Hepatocyte (in vitro differentiated cells): ENCODE measurements at regions not wholly inside any gene's neighbourhood (a gene's known extent, or its start where the extent isn't known, plus 50 kb on each side); places are given as distances from the start of the nearest gene placed in this dataset.

Experiments used
- DNase-seq: peaks from one replicate; pipeline ENCODE4 v3.0.0-alpha.2; 2016; ENCODE audit warnings: low spot score
- H2AFZ ChIP-seq: fragments of 200-600 bp; sonication (generic); 2 replicates; pipeline ENCODE4 v1.6.0; 2016; ENCODE audit warnings: antibody characterized with exemption, mild to moderate bottlenecking
- H3K27ac ChIP-seq: fragments of 200-600 bp; sonication (generic); 2 replicates; pipeline ENCODE4 v1.5.1; 2016; ENCODE audit warnings: mild to moderate bottlenecking
- H3K27me3 ChIP-seq: fragments of 200-600 bp; sonication (generic); 2 replicates; pipeline ENCODE4 v1.6.1; 2016
- H3K36me3 ChIP-seq: fragments of 200-600 bp; sonication (generic); replicated peaks from 2 replicates; pipeline ENCODE4 v1.5.1; 2016; ENCODE audit warnings: low read depth; ENCODE audit not compliant: insufficient read depth
- H3K4me1 ChIP-seq: fragments of 200-600 bp; sonication (generic); 2 replicates; pipeline ENCODE4 v1.5.1; 2016; ENCODE audit warnings: mild to moderate bottlenecking, moderate library complexity; ENCODE audit not compliant: insufficient read depth
- H3K4me2 ChIP-seq: fragments of 200-600 bp; sonication (generic); 2 replicates; pipeline ENCODE4 v1.6.0; 2016
- H3K4me3 ChIP-seq: fragments of 200-600 bp; sonication (generic); 2 replicates; pipeline ENCODE4 v1.5.1; 2016; ENCODE audit warnings: mild to moderate bottlenecking
- H3K79me2 ChIP-seq: fragments of 200-600 bp; sonication (generic); 2 replicates; pipeline ENCODE4 v1.6.0; 2017; ENCODE audit warnings: mild to moderate bottlenecking
- H3K9me2 ChIP-seq: fragments of 200-600 bp; sonication (generic); replicated peaks from 2 replicates; pipeline ENCODE4 v1.6.0; 2017; ENCODE audit warnings: mild to moderate bottlenecking; ENCODE audit not compliant: insufficient read depth
- H3K9me3 ChIP-seq: fragments of 200-600 bp; sonication (generic); 2 replicates; pipeline ENCODE4 v1.5.1; 2016; ENCODE audit warnings: low read depth, mild to moderate bottlenecking
- H4K20me1 ChIP-seq: fragments of 200-600 bp; sonication (generic); 2 replicates; pipeline ENCODE4 v1.6.0; 2016; ENCODE audit warnings: mild to moderate bottlenecking; ENCODE audit not compliant: insufficient read depth, poor library complexity, severe bottlenecking
- CTCF ChIP-seq: fragments of 200-600 bp; sonication (generic); IDR thresholded peaks from 2 replicates; pipeline ENCODE4 v1.5.1; 2016; ENCODE audit warnings: antibody characterized with exemption, mild to moderate bottlenecking; ENCODE audit not compliant: poor library complexity
- EZH2 ChIP-seq: fragments of 200-600 bp; sonication (generic); IDR thresholded peaks from 2 replicates; pipeline ENCODE4 v1.6.1; 2016; ENCODE audit warnings: antibody characterized with exemption, mild to moderate bottlenecking, borderline replicate concordance
- EZH2phosphoT487 ChIP-seq: fragments of 200-600 bp; sonication (generic); IDR thresholded peaks from one replicate; pipeline ENCODE4 v1.6.1; 2018; ENCODE audit warnings: antibody characterized with exemption, mild to moderate bottlenecking, low read depth, moderate library complexity; ENCODE audit not compliant: unreplicated experiment, severe bottlenecking
- WGBS: methylation state at CpG from one replicate; pipeline ENCODE4 v1.1.6; 2016; ENCODE audit warnings: low lambda C conversion rate; ENCODE audit errors: missing lambda C conversion rate; 5-methylcytosine and 5-hydroxymethylcytosine counted together

- Histone ChIP-seq H3K4me3 (no peak overlapping the region), H3K27me3 (no peaks in the 10 kb centered on the region), H3K4me1 (peaks cover 5% of the 10 kb centered on the region), H3K4me2 (no peak overlapping the region), H3K9me2 (no peaks in the 10 kb centered on the region), H3K36me3 (no peaks in the 10 kb centered on the region), H3K27ac (no peak overlapping the region), H4K20me1 (no peaks in the 10 kb centered on the region), H3K9me3 (no peaks in the 10 kb centered on the region), H3K79me2 (no peaks in the 10 kb centered on the region), H2AFZ (no peak overlapping the region)
- no peak for TF ChIP-seq EZH2phosphoT487
- TF ChIP-seq EZH2, result no peak
- no peak for TF ChIP-seq CTCF
- DNase-seq, result no peak
- 78% methylated on average over 2 of the region's 2 CpGs for WGBS
Measured at GRCh38 chr4:66568001-66568400, 897.7 kb upstream of the EPHA5 start.

GRCh38 chr4:66567551-66567950 is 897.3 kb upstream of the EPHA5 start:
- Histone ChIP-seq H3K27ac (no peak overlapping the region), H3K36me3 (no peaks in the 10 kb centered on the region), H3K27me3 (no peaks in the 10 kb centered on the region), H4K20me1 (no peaks in the 10 kb centered on the region), H3K9me2 (no peaks in the 10 kb centered on the region), H3K4me3 (no peak overlapping the region), H3K4me2 (no peak overlapping the region), H3K4me1 (peaks cover 5% of the 10 kb centered on the region), H2AFZ (no peak overlapping the region), H3K9me3 (no peaks in the 10 kb centered on the region), H3K79me2 (no peaks in the 10 kb centered on the region)
- no peak for DNase-seq
- no peak for TF ChIP-seq EZH2phosphoT487
- TF ChIP-seq EZH2, result no peak
- TF ChIP-seq CTCF, result no peak

- Histone ChIP-seq H3K4me2 (no peak overlapping the region), H3K27ac (peak overlapping the region; percentile 80), H3K9me3 (no peaks in the 10 kb centered on the region), H3K9me2 (no peaks in the 10 kb centered on the region), H2AFZ (no peak overlapping the region), H3K4me3 (no peak overlapping the region), H3K4me1 (peaks cover 5% of the 10 kb centered on the region), H3K36me3 (no peaks in the 10 kb centered on the region), H3K79me2 (no peaks in the 10 kb centered on the region), H3K27me3 (no peaks in the 10 kb centered on the region), H4K20me1 (no peaks in the 10 kb centered on the region)
- TF ChIP-seq EZH2phosphoT487 (no peak), CTCF (no peak), EZH2 (no peak)
- no peak for DNase-seq
Measured at GRCh38 chr4:66565801-66566200, 895.5 kb upstream of the EPHA5 start.

GRCh38 chr4:66564901-66565651 is 894.8 kb upstream of the EPHA5 start:
- Histone ChIP-seq H3K9me2 (no peaks in the 10 kb centered on the region), H3K36me3 (no peaks in the 10 kb centered on the region), H3K27ac (peak overlapping the region; percentile 80), H3K4me1 (peaks cover 5% of the 10 kb centered on the region), H3K79me2 (no peaks in the 10 kb centered on the region), H4K20me1 (no peaks in the 10 kb centered on the region), H3K27me3 (no peaks in the 10 kb centered on the region), H2AFZ (peak overlapping the region; percentile 25), H3K4me3 (no peak overlapping the region), H3K4me2 (peak overlapping the region; percentile 57), H3K9me3 (no peaks in the 10 kb centered on the region)
- DNase-seq, result peak; percentile 58
- 54% methylated on average over 12 of the region's 12 CpGs for WGBS
- TF ChIP-seq EZH2 (no peak), EZH2phosphoT487 (no peak), CTCF (no peak)
